Activated B cell treated with CpG ODN at 0.5 μM for 24 hours (primary cell): ENCODE measurements at regions not wholly inside any gene's neighbourhood (a gene's known extent, or its start where the extent isn't known, plus 50 kb on each side); places are given as distances from the start of the nearest gene placed in this dataset.

Experiments
- ATAC-seq: fragments of 200-7000 bp; cut with Tn5 transposase; one replicate; pipeline ENCODE4 v1.10.0; 2021; ENCODE audit warnings: low read depth, mild to moderate bottlenecking, moderate library complexity
- CTCF ChIA-PET: fragments of 350-600 bp; sonication (Branson Sonifier 250); formaldehyde crosslinking; loops from one replicate; lab custom pipeline; 2021; ENCODE audit warnings: antibody characterized with exemption; lab: Charles Lee
- POLR2A ChIA-PET: fragments of 350-600 bp; sonication (Branson Sonifier 250); formaldehyde crosslinking; loops from one replicate; lab custom pipeline; 2021; ENCODE audit warnings: antibody characterized with exemption; lab: Charles Lee
- DNase-seq: peaks from one replicate; pipeline ENCODE4 v3.0.0; 2022
- H3K27ac Mint-ChIP-seq: one replicate; pipeline ENCODE4 v1.8.0; 2020; ENCODE audit warnings: mixed read lengths
- H3K27me3 Mint-ChIP-seq: one replicate; pipeline ENCODE4 v1.8.0; 2021; ENCODE audit warnings: mixed read lengths
- H3K36me3 Mint-ChIP-seq: one replicate; pipeline ENCODE4 v1.8.0; 2021; ENCODE audit warnings: low read depth, mixed read lengths
- H3K4me1 Mint-ChIP-seq: one replicate; pipeline ENCODE4 v1.8.0; 2021; ENCODE audit warnings: mixed read lengths
- H3K4me3 Mint-ChIP-seq: one replicate; pipeline ENCODE4 v1.8.0; 2020; ENCODE audit warnings: mild to moderate bottlenecking, mixed read lengths
- H3K9me3 Mint-ChIP-seq: one replicate; pipeline ENCODE4 v1.8.0; 2020; ENCODE audit warnings: mixed read lengths
- CTCF ChIP-seq: fragments of 200-600 bp; IDR thresholded peaks from one replicate; pipeline ENCODE4 v1.8.0; 2022; ENCODE audit warnings: antibody characterized with exemption, mild to moderate bottlenecking
- intact Hi-C: fragments of 100-400 bp; cut with micrococcal nuclease; formaldehyde crosslinking; loops from one replicate; pipeline ENCODE4 v1.15.1; 2024

- Mint-ChIP-seq H3K9me3 (no peaks in the 10 kb centered on the region), H3K27ac (no peak overlapping the region), H3K27me3 (peaks cover 10% of the 10 kb centered on the region), H3K36me3 (no peaks in the 10 kb centered on the region), H3K4me3 (no peak overlapping the region), H3K4me1 (no peaks in the 10 kb centered on the region)
- intact Hi-C loops = no loop called here
- POLR2A ChIA-PET = no interaction called here
- CTCF ChIA-PET = no interaction called here
- DNase-seq = no peak
- TF ChIP-seq CTCF = no peak
- no peak for ATAC-seq
Measured at GRCh38 chr7:33753881-33754525, 151.3 kb upstream of the BMPER start.

DNA sequence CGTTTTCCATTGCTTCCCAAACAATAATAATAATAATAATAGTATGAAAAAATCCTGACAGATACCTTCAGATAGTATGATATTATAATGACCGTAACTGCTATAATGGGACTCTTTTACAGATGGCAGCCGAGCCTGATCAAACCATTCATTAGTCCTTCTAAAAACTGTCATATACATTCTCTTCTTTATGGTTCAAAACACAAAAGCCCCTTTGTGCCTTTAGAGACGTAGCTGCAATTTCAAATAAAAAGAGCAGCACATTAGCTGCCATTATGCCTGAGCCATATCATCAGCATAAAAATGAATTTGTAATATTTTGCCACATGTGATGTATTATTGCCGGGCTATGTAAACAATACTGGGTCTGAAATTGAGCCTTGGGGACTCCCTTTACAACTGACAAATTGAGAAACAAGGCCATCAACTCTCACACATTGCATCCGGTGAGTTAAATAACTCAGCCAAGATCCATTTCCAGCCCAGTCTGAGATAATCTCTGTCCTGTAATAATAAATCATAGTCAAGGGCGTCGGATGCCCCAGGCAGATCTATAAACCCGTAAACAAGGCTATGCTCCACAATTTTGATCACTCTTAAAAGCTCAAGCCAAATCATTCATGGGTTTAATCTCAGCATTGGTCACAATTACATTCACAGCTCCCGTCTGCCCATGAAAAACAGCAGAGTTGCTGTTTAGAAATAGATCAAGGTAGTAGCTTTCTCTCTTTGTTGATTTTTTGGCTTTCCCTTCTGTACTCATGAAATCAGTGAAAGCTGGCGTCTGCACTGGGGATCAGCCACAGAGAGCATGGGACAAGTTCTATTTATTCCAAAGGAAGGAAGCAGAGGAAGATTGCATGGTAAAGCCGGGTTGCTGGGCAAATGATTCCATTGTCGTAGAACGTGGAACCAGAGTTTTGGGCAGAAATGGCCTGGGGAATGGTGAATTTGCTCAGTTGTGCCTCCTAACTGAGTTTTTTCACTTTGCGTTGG is 150.1 kb upstream of the BMPER start:
- Mint-ChIP-seq H3K27ac (no peak overlapping the region), H3K4me1 (no peaks in the 10 kb centered on the region), H3K9me3 (no peaks in the 10 kb centered on the region), H3K36me3 (no peaks in the 10 kb centered on the region), H3K27me3 (peaks cover 10% of the 10 kb centered on the region), H3K4me3 (no peak overlapping the region)
- ATAC-seq (no peak), DNase-seq (no peak)
- CTCF ChIA-PET = no interaction called here
- POLR2A ChIA-PET = no interaction called here
- TF ChIP-seq CTCF = no peak
- intact Hi-C loops = no loop called here

GRCh38 chr7:33757050-33757449 is 148.3 kb upstream of the BMPER start:
- no peak for ATAC-seq
- Mint-ChIP-seq H3K4me3 (no peak overlapping the region), H3K9me3 (no peaks in the 10 kb centered on the region), H3K27ac (no peak overlapping the region), H3K36me3 (no peaks in the 10 kb centered on the region), H3K27me3 (peaks cover 10% of the 10 kb centered on the region), H3K4me1 (no peaks in the 10 kb centered on the region)
- TF ChIP-seq CTCF = no peak
- ChIA-PET POLR2A (no interaction called here), CTCF (no interaction called here)
- DNase-seq = no peak
- intact Hi-C loops = loop anchor here (1.0 kb wide), 1 partner anchor 572 kb away; no protein-coding TSS in a partner anchor

GRCh38 chr7:33757563-33758165 is 147.7 kb upstream of the BMPER start:
- DNase-seq = no peak
- H3K36me3 Mint-ChIP-seq = no peaks in the 10 kb centered on the region
- POLR2A ChIA-PET = no interaction called here
- TF ChIP-seq CTCF = no peak
- intact Hi-C loops = loop anchor here (1.0 kb wide), 1 partner anchor 572 kb away; no protein-coding TSS in a partner anchor
- no peaks in the 10 kb centered on the region for H3K9me3 Mint-ChIP-seq
- CTCF ChIA-PET = no interaction called here
- H3K27ac Mint-ChIP-seq = no peak overlapping the region
- no peaks in the 10 kb centered on the region for H3K4me1 Mint-ChIP-seq
- no peak overlapping the region for H3K4me3 Mint-ChIP-seq
- no peak for ATAC-seq
- peaks cover 10% of the 10 kb centered on the region for H3K27me3 Mint-ChIP-seq

GRCh38 chr7:33760146-33760545 is 145.2 kb upstream of the BMPER start:
- ATAC-seq = no peak
- no peak for DNase-seq
- no peak overlapping the region for H3K4me3 Mint-ChIP-seq
- peaks cover 6% of the 10 kb centered on the region for H3K27me3 Mint-ChIP-seq
- ChIA-PET POLR2A (no interaction called here), CTCF (no interaction called here)
- intact Hi-C loops = no loop called here
- H3K36me3 Mint-ChIP-seq = no peaks in the 10 kb centered on the region
- H3K27ac Mint-ChIP-seq = no peak overlapping the region
- no peaks in the 10 kb centered on the region for H3K4me1 Mint-ChIP-seq
- no peaks in the 10 kb centered on the region for H3K9me3 Mint-ChIP-seq
- TF ChIP-seq CTCF = no peak
